ENCODE measurements at regions not wholly inside any gene's neighbourhood (a gene's known extent, or its start where the extent isn't known, plus 50 kb on each side); places are given as distances from the start of the nearest gene placed in this dataset.

GRCh38 chr4:29536745-29537144 is 1183.4 kb upstream of the PCDH7 start:
- TF ChIP-seq POLR2A (IDR thresholded peaks at IDR 0.05) (no peak), POLR2AphosphoS5 (IDR thresholded peaks at IDR 0.05) (no peak)
